GM23338 (cell line): ENCODE measurements at regions not wholly inside any gene's neighbourhood (a gene's known extent, or its start where the extent isn't known, plus 50 kb on each side); places are given as distances from the start of the nearest gene placed in this dataset.

Experiments
- ATAC-seq: fragments of 200-7000 bp; cut with Tn5 transposase; 3 replicates; pipeline ENCODE4 v1.9.1; 2020
- DNase-seq: peaks from one replicate; pipeline ENCODE4 v3.0.0-alpha.2; 2015; ENCODE audit warnings: low spot score
- H2AFZ ChIP-seq: fragments of 200-600 bp; sonication (generic); 2 replicates; pipeline ENCODE4 v1.8.0; 2016; ENCODE audit warnings: antibody characterized with exemption, mild to moderate bottlenecking, moderate library complexity
- H3F3A ChIP-seq: fragments of 200-600 bp; sonication (generic); replicated peaks from 2 replicates; pipeline ENCODE4 v1.8.0; 2017; ENCODE audit warnings: antibody characterized with exemption, mixed run types, low read depth
- H3K27ac ChIP-seq: fragments of 200-600 bp; sonication (generic); 2 replicates; pipeline ENCODE4 v1.6.1; 2016; ENCODE audit warnings: low read depth
- H3K27me3 ChIP-seq: fragments of 200-600 bp; sonication (generic); 2 replicates; pipeline ENCODE4 v1.8.0; 2016; ENCODE audit warnings: mild to moderate bottlenecking, mixed run types, moderate library complexity; ENCODE audit not compliant: insufficient read depth
- H3K36me3 ChIP-seq: fragments of 200-600 bp; sonication (generic); 2 replicates; pipeline ENCODE4 v1.8.0; 2016; ENCODE audit warnings: mild to moderate bottlenecking; ENCODE audit not compliant: insufficient read depth
- H3K4me1 ChIP-seq: fragments of 200-600 bp; sonication (generic); 2 replicates; pipeline ENCODE4 v1.8.0; 2016; ENCODE audit warnings: mild to moderate bottlenecking, moderate library complexity; ENCODE audit not compliant: insufficient read depth
- H3K4me2 ChIP-seq: fragments of 200-600 bp; sonication (generic); 2 replicates; pipeline ENCODE4 v1.7.1; 2017; ENCODE audit warnings: mixed run types
- H3K4me3 ChIP-seq: fragments of 200-600 bp; sonication (generic); 2 replicates; pipeline ENCODE4 v1.6.1; 2016; ENCODE audit warnings: mixed run types
- H3K79me2 ChIP-seq: fragments of 200-600 bp; sonication (generic); replicated peaks from 2 replicates; pipeline ENCODE4 v1.8.0; 2017; ENCODE audit warnings: mild to moderate bottlenecking; ENCODE audit not compliant: insufficient read depth
- H3K9me2 ChIP-seq: fragments of 200-600 bp; sonication (generic); 2 replicates; pipeline ENCODE4 v1.8.0; 2017; ENCODE audit not compliant: insufficient read depth
- H4K20me1 ChIP-seq: fragments of 200-600 bp; sonication (generic); replicated peaks from 2 replicates; pipeline ENCODE4 v1.8.0; 2017; ENCODE audit warnings: mild to moderate bottlenecking; ENCODE audit not compliant: insufficient read depth
- H3K27ac Mint-ChIP-seq: 2 replicates; pipeline ENCODE4 v1.8.0; 2020; ENCODE audit warnings: inconsistent platforms, mild to moderate bottlenecking, moderate library complexity, mixed read lengths
- H3K27me3 Mint-ChIP-seq: 3 replicates; pipeline ENCODE4 v1.8.0; 2022; ENCODE audit warnings: low read depth, mild to moderate bottlenecking, moderate library complexity, mixed read lengths, inconsistent platforms; ENCODE audit not compliant: insufficient read depth, poor library complexity
- H3K36me3 Mint-ChIP-seq: 3 replicates; pipeline ENCODE4 v1.8.0; 2021; ENCODE audit warnings: low read depth, mild to moderate bottlenecking, inconsistent platforms, moderate library complexity, mixed read lengths
- H3K4me1 Mint-ChIP-seq: 3 replicates; pipeline ENCODE4 v1.8.0; 2020; ENCODE audit warnings: mild to moderate bottlenecking, inconsistent platforms, mixed read lengths
- H3K4me3 Mint-ChIP-seq: 3 replicates; pipeline ENCODE4 v1.8.0; 2021; ENCODE audit warnings: moderate library complexity, mild to moderate bottlenecking, inconsistent platforms, mixed read lengths
- H3K9me3 Mint-ChIP-seq: 3 replicates; pipeline ENCODE4 v1.8.0; 2020; ENCODE audit warnings: moderate library complexity, mild to moderate bottlenecking, inconsistent platforms, mixed read lengths
- CREB1 ChIP-seq: fragments of 250-450 bp; sonication (Bioruptor Pico); IDR thresholded peaks from 2 replicates; pipeline ENCODE4 v1.5.0; 2020; ENCODE audit warnings: low read depth, mild to moderate bottlenecking, moderate library complexity
- CTCF ChIP-seq, 2 experiments: fragments of 200-600 bp in 1 of 2; sonication (generic) in 1 of 2; conservative IDR thresholded peaks; 2 replicates each; pipeline versions ENCODE4 v1.5.1 to v1.6.1; 2016 to 2017; ENCODE audit warnings: antibody characterized with exemption in 2 of 2, low read depth in 2 of 2, mild to moderate bottlenecking in 2 of 2, moderate library complexity in 1 of 2
- ETS1 ChIP-seq: IDR thresholded peaks from 2 replicates; pipeline ENCODE4 v1.6.1; 2016; ENCODE audit warnings: antibody characterized with exemption
- EZH2 ChIP-seq: fragments of 200-600 bp; sonication (generic); IDR thresholded peaks from one replicate; pipeline ENCODE4 v1.8.0; 2017; ENCODE audit warnings: antibody characterized with exemption, mild to moderate bottlenecking, low read depth; ENCODE audit not compliant: unreplicated experiment
- EZH2phosphoT487 ChIP-seq: fragments of 200-600 bp; sonication (generic); IDR thresholded peaks from one replicate; pipeline ENCODE4 v1.8.1; 2018; ENCODE audit warnings: antibody characterized with exemption; ENCODE audit not compliant: unreplicated experiment
- JUNB ChIP-seq: IDR thresholded peaks from one replicate; pipeline ENCODE4 v1.6.1; 2016; ENCODE audit warnings: antibody characterized with exemption; ENCODE audit not compliant: unreplicated experiment
- NANOG ChIP-seq: IDR thresholded peaks from 2 replicates; pipeline ENCODE4 v1.6.1; 2016; ENCODE audit warnings: antibody characterized with exemption, borderline replicate concordance
- POLR2AphosphoS5 ChIP-seq: IDR thresholded peaks from 2 replicates; pipeline ENCODE4 v1.6.1; 2016; ENCODE audit warnings: antibody characterized with exemption, low read depth
- REST ChIP-seq: IDR thresholded peaks from one replicate; pipeline ENCODE4 v1.6.1; 2018; ENCODE audit warnings: antibody characterized with exemption; ENCODE audit not compliant: unreplicated experiment
- STAT1 ChIP-seq: IDR thresholded peaks from one replicate; pipeline ENCODE4 v1.6.1; 2016; ENCODE audit warnings: antibody characterized with exemption; ENCODE audit not compliant: unreplicated experiment
- ZNF114 ChIP-seq: fragments of 250-450 bp; sonication (Bioruptor Pico); IDR thresholded peaks from 2 replicates; pipeline ENCODE4 v1.5.0; 2020; ENCODE audit warnings: mild to moderate bottlenecking, moderate library complexity
- ZNF331 ChIP-seq: fragments of 250-450 bp; sonication (Bioruptor Pico); IDR thresholded peaks from 2 replicates; pipeline ENCODE4 v1.5.0; 2020; ENCODE audit warnings: low read depth, mild to moderate bottlenecking, moderate library complexity
- ZNF462 ChIP-seq: fragments of 250-450 bp; sonication (Bioruptor Pico); IDR thresholded peaks from 2 replicates; pipeline ENCODE4 v1.5.0; 2020; ENCODE audit warnings: mild to moderate bottlenecking, moderate library complexity

- Mint-ChIP-seq H3K4me3 (no peak overlapping the region), H3K4me1 (no peaks in the 10 kb centered on the region), H3K9me3 (peaks cover 67% of the 10 kb centered on the region), H3K27me3 (no peaks in the 10 kb centered on the region), H3K36me3 (peaks cover 7% of the 10 kb centered on the region; the same call in 2 of the 3 replicates), H3K27ac (no peak overlapping the region)
- H3K4me1 ChIP-seq, result no peaks in the 10 kb centered on the region
- H3F3A ChIP-seq, result no peaks in the 10 kb centered on the region
- no peak overlapping the region for H2AFZ ChIP-seq
- H3K79me2 ChIP-seq, result no peaks in the 10 kb centered on the region
- no peak overlapping the region for H3K27ac ChIP-seq
- peaks cover 8% of the 10 kb centered on the region; the same call in 1 of the 2 replicates for H3K9me2 ChIP-seq
- no peaks in the 10 kb centered on the region for H4K20me1 ChIP-seq
- ATAC-seq (no peak), DNase-seq (no peak)
- no peaks in the 10 kb centered on the region for H3K27me3 ChIP-seq
- no peaks in the 10 kb centered on the region for H3K36me3 ChIP-seq
- TF ChIP-seq ETS1 (no peak), REST (no peak), ZNF331 (CRISPR knock-in tag) (no peak), JUNB (no peak), NANOG (no peak), POLR2AphosphoS5 (no peak), ZNF462 (CRISPR knock-in tag) (no peak), CREB1 (CRISPR knock-in tag) (no peak), CTCF (conservative IDR thresholded peaks at IDR 0.05; ENCODE audit: low read depth in 2 of 2) (no peak), ZNF114 (CRISPR knock-in tag) (no peak), EZH2phosphoT487 (no peak), EZH2 (no peak), STAT1 (no peak)
- H3K4me3 ChIP-seq, result no peak overlapping the region
- H3K4me2 ChIP-seq, result no peak overlapping the region
These were observed 609.8 kb downstream of the HS3ST4 start for GRCh38 chr16:26301516-26301915.
